ENCODE measurements at regions not wholly inside any gene's neighbourhood (a gene's known extent, or its start where the extent isn't known, plus 50 kb on each side); places are given as distances from the start of the nearest gene placed in this dataset.

DNA sequence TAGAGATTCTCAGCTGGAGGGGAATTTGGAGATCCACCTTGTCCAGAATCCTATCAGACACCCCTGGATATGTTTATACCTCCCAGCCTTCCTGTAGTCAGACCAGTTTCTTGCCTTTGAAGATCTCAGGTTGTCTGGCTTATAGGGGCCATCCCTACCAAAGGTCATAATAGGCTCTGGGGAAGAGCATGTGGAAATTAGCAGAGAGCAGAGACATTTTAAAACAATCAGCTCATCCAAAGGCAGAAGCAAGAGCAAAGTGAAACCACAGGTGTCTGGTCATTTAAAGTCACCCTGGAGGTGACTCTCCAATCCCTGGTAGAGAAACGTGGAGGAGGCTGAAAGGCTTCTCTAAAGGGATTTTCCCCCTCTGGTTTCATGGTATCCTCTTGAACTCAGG, 299.3 kb upstream of the EEF2KMT start:
- no peaks in the 10 kb centered on the region for H3K4me1 ChIP-seq
- no peaks in the 10 kb centered on the region for H3K9me3 ChIP-seq
- DNase-seq (no peak), ATAC-seq (no peak)
- no peaks in the 10 kb centered on the region for H3K36me3 ChIP-seq
- intact Hi-C loops (cut with DNase I) = no loop called here
- TF ChIP-seq, protein P1, sequence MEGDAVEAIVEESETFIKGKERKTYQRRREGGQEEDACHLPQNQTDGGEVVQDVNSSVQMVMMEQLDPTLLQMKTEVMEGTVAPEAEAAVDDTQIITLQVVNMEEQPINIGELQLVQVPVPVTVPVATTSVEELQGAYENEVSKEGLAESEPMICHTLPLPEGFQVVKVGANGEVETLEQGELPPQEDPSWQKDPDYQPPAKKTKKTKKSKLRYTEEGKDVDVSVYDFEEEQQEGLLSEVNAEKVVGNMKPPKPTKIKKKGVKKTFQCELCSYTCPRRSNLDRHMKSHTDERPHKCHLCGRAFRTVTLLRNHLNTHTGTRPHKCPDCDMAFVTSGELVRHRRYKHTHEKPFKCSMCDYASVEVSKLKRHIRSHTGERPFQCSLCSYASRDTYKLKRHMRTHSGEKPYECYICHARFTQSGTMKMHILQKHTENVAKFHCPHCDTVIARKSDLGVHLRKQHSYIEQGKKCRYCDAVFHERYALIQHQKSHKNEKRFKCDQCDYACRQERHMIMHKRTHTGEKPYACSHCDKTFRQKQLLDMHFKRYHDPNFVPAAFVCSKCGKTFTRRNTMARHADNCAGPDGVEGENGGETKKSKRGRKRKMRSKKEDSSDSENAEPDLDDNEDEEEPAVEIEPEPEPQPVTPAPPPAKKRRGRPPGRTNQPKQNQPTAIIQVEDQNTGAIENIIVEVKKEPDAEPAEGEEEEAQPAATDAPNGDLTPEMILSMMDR (IDR thresholded peaks at IDR 0.05) = no peak
- no peak for TF ChIP-seq POLR2A (IDR thresholded peaks at IDR 0.05)
- no peak overlapping the region for H3K27ac ChIP-seq
- H3K4me3 ChIP-seq = no peak overlapping the region
- WGBS, 4 donors = 25 to 46% (median 39%) methylated on average over 1 of the region's 1 CpG
- H3K27me3 ChIP-seq = peaks cover 0 to 14% (median 0%) of the 10 kb centered on the region in 9 donors

DNA sequence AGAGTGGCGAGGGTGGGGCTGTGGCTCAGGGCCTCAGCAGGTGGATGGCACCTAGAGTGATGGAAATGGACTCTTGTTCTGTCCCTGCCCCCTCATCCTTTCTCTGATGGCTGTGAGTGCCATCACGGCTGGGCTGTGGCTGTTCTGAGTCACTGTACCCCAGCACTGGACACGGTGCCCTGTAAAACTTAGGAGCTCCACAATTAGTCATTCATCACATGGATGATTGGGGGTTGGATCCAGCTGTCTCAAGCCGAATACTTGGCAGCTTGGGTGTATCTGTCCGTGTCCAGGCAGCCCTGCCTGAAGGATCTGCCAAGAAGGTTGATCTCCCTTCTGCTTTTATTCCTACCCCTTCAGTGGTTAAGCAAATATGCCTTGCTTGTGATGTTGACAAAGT, 295.5 kb upstream of the EEF2KMT start:
- Histone ChIP-seq H3K36me3 (no peaks in the 10 kb centered on the region), H3K27me3 (peaks cover 0 to 14% (median 0%) of the 10 kb centered on the region in 9 donors), H3K27ac (no peak overlapping the region), H3K4me1 (no peaks in the 10 kb centered on the region), H3K9me3 (peaks cover 0 to 4% (median 0%) of the 10 kb centered on the region in 12 donors), H3K4me3 (no peak overlapping the region)
- ATAC-seq = no peak
- TF ChIP-seq, protein P1 (IDR thresholded peaks at IDR 0.05) = no peak
- TF ChIP-seq POLR2A (IDR thresholded peaks at IDR 0.05) = no peak
- 44 to 59% (median 50%) methylated on average over 5 of the region's 5 CpGs for WGBS, 4 donors
- intact Hi-C loops (cut with DNase I) = no loop called here
- DNase-seq = no peak

DNA sequence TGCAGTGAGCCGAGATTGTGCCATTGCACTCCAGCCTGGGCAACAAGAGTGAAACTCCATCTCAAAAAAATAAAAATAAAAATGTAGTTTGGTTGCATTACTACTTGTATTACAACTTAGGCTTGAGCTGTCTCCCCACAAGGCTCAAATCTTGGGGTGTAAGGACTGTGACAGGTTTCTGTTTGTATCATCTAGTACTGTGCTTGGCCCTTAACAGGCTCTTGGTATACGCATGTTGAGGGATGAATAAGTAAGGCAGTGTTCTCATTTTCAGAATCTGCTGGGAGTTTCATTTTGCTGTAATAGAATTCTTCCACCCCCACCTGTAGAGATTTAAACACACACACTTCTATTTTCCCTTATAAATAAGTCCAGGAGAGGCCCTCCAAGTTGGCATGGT, 289.4 kb upstream of the EEF2KMT start:
- intact Hi-C loops (cut with DNase I) = loop anchor here in 1 of 10 donors (10.0 kb wide), 1 partner anchor 62 kb away; no protein-coding TSS in a partner anchor
- DNase-seq = no peak
- 82 to 92% (median 86%) methylated on average over 2 of the region's 2 CpGs for WGBS, 4 donors

DNA sequence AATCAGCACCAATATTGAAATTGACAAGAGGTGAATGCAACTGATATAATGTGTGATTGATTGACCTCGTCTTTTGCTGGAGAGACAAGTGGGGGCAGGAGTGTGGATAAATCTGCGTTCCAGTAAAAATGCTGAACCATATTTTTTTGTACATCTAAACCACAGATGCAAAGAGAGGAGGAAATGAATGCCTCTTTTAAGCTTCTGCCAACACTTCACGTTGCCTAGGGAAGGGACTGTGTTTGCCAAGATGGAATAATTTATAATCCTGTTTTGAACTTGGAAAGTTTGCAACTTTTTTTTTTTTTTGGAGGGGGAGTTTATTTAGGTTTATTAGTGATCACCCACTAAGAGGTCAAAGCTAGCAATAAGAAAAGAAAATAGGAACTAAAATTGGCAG, 288.2 kb upstream of the EEF2KMT start:
- no peak overlapping the region for H3K4me3 ChIP-seq
- DNase-seq = no peak
- H3K27ac ChIP-seq = no peak overlapping the region
- TF ChIP-seq POLR2A (IDR thresholded peaks at IDR 0.05) = no peak
- TF ChIP-seq, protein P1 (IDR thresholded peaks at IDR 0.05) = no peak
- peaks cover 0 to 9% (median 0%) of the 10 kb centered on the region in 12 donors for H3K9me3 ChIP-seq
- H3K27me3 ChIP-seq = no peaks in the 10 kb centered on the region
- WGBS, 4 donors = 58 to 69% (median 64%) methylated on average over 3 of the region's 3 CpGs
- no peaks in the 10 kb centered on the region for H3K4me1 ChIP-seq
- intact Hi-C loops (cut with DNase I) = loop anchor here in 1 of 10 donors (10.0 kb wide), 1 partner anchor 61 kb away; no protein-coding TSS in a partner anchor
- no peak for ATAC-seq
- H3K36me3 ChIP-seq = no peaks in the 10 kb centered on the region

More for the DNA sequence above, 289.4 kb upstream of the EEF2KMT start:
- ATAC-seq = no peak
- H3K9me3 ChIP-seq = peaks cover 0 to 9% (median 0%) of the 10 kb centered on the region in 12 donors
- H3K4me1 ChIP-seq = no peaks in the 10 kb centered on the region
- no peaks in the 10 kb centered on the region for H3K36me3 ChIP-seq
- no peak overlapping the region for H3K27ac ChIP-seq
- no peak overlapping the region for H3K4me3 ChIP-seq
- TF ChIP-seq, protein P1 (IDR thresholded peaks at IDR 0.05) = no peak
- TF ChIP-seq POLR2A (IDR thresholded peaks at IDR 0.05) = no peak
- no peaks in the 10 kb centered on the region for H3K27me3 ChIP-seq

Measured in heart left ventricle (tissue), 16 donors.